DMS79 (cell line): ENCODE measurements at regions not wholly inside any gene's neighbourhood (a gene's known extent, or its start where the extent isn't known, plus 50 kb on each side); places are given as distances from the start of the nearest gene placed in this dataset.
"Not testable (repeated sequence)": the region's sequence is repeated elsewhere in the genome, so short reads cannot be mapped to it uniquely, and the experiment has no call there.

Experiments used
- DNase-seq: peaks from one replicate; lab custom pipeline; 2025; lab: John Stamatoyannopoulos, UW

- no peak for DNase-seq
Observed at GRCh38 chr2:22110244-22110651, 986.5 kb downstream of the TDRD15 start.

- no peak for DNase-seq
Observed at GRCh38 chr2:22124003-22124402, 1000.2 kb downstream of the TDRD15 start.

GRCh38 chr2:22126106-22126505 lies 1002.3 kb downstream of the TDRD15 start:
- no peak for DNase-seq

- DNase-seq = no peak
Observed at GRCh38 chr2:22126978-22127377, 1003.2 kb downstream of the TDRD15 start.

GRCh38 chr2:22134421-22134820 lies 1010.7 kb downstream of the TDRD15 start:
- DNase-seq = no peak

- DNase-seq = no peak
Observed at GRCh38 chr2:22136446-22136845, 1012.7 kb downstream of the TDRD15 start.

- DNase-seq = no peak
Observed at GRCh38 chr2:22143840-22144239, 1020.1 kb downstream of the TDRD15 start.

GRCh38 chr2:22153931-22154613 lies 1030.3 kb downstream of the TDRD15 start:
- DNase-seq = no peak

- not testable (repeated sequence) for DNase-seq
Observed at GRCh38 chr2:22156661-22157060, 1032.9 kb downstream of the TDRD15 start.

- DNase-seq = no peak
Observed at GRCh38 chr2:22167256-22167655, 1043.5 kb downstream of the TDRD15 start.

GRCh38 chr2:22175003-22175402 lies 1051.2 kb downstream of the TDRD15 start:
- no peak for DNase-seq

GRCh38 chr2:22185251-22185650 lies 1061.5 kb downstream of the TDRD15 start:
- DNase-seq = no peak

GRCh38 chr2:22186261-22186828 lies 1062.6 kb downstream of the TDRD15 start:
- DNase-seq = not testable (repeated sequence)

- DNase-seq = no peak
Observed at GRCh38 chr2:22189893-22190480, 1066.2 kb downstream of the TDRD15 start.

GRCh38 chr2:22194218-22194617 lies 1070.5 kb downstream of the TDRD15 start:
- no peak for DNase-seq

- no peak for DNase-seq
Observed at GRCh38 chr2:22196806-22197205, 1073.0 kb downstream of the TDRD15 start.

- DNase-seq = no peak
Observed at GRCh38 chr2:22198381-22199283, 1074.9 kb downstream of the TDRD15 start.

GRCh38 chr2:22199994-22200393 lies 1076.2 kb downstream of the TDRD15 start:
- DNase-seq = no peak

GRCh38 chr2:22209545-22209944 lies 1085.8 kb downstream of the TDRD15 start:
- no peak for DNase-seq

- no peak for DNase-seq
Observed at GRCh38 chr2:22213237-22213636, 1089.5 kb downstream of the TDRD15 start.

- no peak for DNase-seq
Observed at GRCh38 chr2:22215517-22215916, 1091.7 kb downstream of the TDRD15 start.

GRCh38 chr2:22217881-22218280 lies 1094.1 kb downstream of the TDRD15 start:
- no peak for DNase-seq

- DNase-seq = no peak
Observed at GRCh38 chr2:22221006-22221405, 1097.2 kb downstream of the TDRD15 start.
